ENCODE measurements at regions not wholly inside any gene's neighbourhood (a gene's known extent, or its start where the extent isn't known, plus 50 kb on each side); places are given as distances from the start of the nearest gene placed in this dataset.

- no peak for TF ChIP-seq POLR2A (IDR thresholded peaks at IDR 0.05; ENCODE audit: low read depth, low read length)
- TF ChIP-seq TAF1 (IDR thresholded peaks at IDR 0.05; ENCODE audit: borderline replicate concordance, low read depth, low read length) = no peak
These were observed 427.2 kb downstream of the USP25 start for GRCh38 chr21:16156841-16157489.

All from GM12892 (cell line).